ENCODE measurements at regions not wholly inside any gene's neighbourhood (a gene's known extent, or its start where the extent isn't known, plus 50 kb on each side); places are given as distances from the start of the nearest gene placed in this dataset.

DNA sequence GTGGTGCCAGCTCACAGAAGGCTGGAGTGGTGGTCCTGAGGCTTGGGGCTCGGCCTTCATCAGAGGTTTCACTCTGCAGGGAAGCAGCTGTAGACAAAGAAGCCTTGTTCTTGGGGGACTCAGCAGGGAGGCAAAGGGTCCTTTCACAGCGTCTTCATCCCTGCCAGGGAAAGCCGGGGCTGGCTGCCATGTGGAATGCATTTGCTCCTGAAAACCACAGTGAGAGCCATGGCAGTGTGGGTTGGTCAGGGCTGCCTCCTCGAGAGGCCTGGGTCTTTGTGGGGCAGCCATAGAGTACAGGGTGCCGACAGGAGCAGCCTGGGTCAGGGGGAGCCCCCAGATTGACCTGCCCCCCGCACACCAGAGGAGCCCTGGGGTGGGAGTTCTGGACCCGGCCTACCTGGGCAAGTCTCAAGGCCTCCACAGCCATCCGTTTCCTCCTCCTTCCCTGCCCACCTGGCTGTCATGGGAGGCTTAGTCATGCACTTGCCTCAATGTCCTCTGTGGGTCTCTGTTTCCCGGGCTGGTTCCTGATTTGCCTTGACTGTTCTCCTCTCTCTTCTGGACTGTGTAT, 144.0 kb downstream of the CDC5L start:
- DNase-seq (ENCODE audit: low spot score): no peak

- no peak for DNase-seq (ENCODE audit: low spot score)
Measured at GRCh38 chr6:44533421-44533820, 145.9 kb downstream of the CDC5L start.

GRCh38 chr6:44534291-44534690, 146.8 kb downstream of the CDC5L start:
- no peak for DNase-seq (ENCODE audit: low spot score)

DNA sequence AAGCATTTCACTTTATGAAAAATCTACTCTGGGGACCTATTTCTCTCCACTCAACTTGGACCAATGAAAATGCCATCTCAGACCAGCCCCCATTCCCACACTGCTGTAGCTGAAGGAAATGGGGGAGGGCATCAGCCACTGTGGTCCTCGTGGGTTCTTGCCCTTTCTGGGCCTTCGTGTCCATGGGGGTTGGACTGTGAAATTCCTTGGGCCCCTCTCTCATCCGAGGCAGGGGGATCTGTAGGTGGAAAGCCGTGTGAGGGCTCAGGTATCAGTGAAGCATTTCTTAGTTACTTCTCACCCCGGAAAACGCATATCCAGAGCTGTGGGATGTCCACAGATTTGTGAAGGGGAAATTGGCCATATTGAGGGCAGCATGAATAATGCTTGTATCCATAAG, 147.9 kb downstream of the CDC5L start:
- no peak for DNase-seq (ENCODE audit: low spot score)

GRCh38 chr6:44535967-44536366, 148.5 kb downstream of the CDC5L start:
- DNase-seq (ENCODE audit: low spot score): no peak

DNA sequence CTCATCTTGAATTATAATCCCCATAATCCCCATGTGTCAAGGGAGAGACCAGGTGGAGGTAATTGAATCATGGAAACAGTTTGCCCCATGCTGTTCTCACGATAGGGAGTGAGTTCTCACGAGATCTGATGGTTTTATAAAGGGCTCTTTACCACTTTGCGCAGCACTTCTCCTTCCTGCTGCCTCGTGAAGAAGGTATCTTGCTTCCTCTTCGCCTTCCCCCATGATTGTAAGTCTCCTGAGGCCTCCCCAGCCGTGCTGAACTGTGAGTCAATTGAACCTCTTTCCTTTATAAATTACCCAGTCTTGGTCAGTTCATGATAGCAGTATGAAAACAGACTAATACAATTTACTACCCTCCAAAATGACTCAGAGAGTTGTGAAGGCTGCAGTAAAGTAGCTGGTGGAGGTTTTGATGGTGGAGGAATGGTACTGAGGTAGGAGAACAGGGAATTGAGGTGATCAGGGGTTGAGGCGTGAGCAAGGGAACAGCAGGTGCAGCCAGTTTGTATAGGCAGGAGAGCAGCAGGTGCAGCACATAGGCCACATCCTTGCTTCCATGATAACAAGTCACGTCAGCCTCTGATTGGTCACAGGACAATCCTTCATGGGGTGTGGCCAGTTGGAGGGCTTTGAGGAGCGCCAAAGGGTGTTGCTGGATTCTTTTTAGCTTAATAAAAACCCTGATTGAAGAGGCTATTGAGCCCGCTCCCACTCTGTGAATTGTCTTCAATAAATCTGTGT, 150.0 kb downstream of the CDC5L start:
- DNase-seq (ENCODE audit: low spot score): no peak

DNA sequence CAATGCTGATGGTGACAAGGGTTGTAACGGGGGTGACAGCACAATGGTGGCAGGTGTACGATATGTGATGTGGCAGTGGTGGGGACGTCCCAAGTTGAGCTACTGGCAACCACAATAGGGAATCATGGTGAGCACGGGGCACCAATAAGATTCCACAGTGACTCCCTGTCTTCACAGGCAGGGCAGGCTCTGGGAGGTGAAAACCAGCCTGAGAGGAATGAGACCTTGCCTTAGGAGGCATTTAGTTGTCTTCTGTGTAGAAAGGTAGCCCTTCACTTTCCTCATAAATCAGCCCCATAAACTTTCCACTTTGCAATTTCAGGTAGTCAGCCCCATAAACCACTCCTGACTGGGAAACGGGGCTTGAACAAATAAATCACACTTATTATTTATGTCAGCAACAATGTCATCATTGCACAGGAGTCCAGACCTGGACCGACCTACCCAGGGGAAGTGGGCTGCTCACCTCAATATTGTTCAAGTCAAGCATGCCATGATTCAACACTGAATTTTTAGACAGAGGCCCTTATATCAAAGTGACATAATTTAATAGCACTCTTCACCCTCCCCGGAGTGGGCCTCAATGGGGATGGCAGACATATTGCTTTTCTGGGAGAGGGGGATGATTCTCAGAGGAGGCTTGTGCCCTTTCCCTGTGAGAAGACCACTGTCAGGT, 150.8 kb downstream of the CDC5L start:
- DNase-seq (ENCODE audit: low spot score): no peak

DNA sequence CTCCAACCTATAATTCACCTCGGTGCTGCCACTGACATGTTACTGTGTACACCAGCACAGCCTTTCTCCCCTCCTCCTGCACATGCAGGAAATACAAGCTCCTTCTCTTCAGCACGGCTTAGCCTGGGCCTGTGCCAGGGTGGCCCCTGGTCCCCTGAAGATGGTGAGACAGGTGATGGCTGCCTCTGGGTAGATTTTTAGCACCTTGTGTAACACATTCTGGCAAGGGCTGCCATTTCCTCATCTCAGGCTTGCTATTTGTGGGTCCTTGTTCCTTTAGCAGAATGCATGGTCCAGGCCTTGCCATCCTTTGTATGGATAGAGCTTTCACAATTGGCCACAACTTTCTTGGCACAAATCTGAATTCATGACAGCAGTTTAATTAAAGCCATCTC, 151.3 kb downstream of the CDC5L start:
- no peak for DNase-seq (ENCODE audit: low spot score)

- peak; percentile 18 for DNase-seq (ENCODE audit: low spot score)
Measured at GRCh38 chr6:44539701-44540355, 152.3 kb downstream of the CDC5L start.

- DNase-seq (ENCODE audit: low spot score): no peak
Measured at GRCh38 chr6:44540881-44541280, 153.4 kb downstream of the CDC5L start.

DNA sequence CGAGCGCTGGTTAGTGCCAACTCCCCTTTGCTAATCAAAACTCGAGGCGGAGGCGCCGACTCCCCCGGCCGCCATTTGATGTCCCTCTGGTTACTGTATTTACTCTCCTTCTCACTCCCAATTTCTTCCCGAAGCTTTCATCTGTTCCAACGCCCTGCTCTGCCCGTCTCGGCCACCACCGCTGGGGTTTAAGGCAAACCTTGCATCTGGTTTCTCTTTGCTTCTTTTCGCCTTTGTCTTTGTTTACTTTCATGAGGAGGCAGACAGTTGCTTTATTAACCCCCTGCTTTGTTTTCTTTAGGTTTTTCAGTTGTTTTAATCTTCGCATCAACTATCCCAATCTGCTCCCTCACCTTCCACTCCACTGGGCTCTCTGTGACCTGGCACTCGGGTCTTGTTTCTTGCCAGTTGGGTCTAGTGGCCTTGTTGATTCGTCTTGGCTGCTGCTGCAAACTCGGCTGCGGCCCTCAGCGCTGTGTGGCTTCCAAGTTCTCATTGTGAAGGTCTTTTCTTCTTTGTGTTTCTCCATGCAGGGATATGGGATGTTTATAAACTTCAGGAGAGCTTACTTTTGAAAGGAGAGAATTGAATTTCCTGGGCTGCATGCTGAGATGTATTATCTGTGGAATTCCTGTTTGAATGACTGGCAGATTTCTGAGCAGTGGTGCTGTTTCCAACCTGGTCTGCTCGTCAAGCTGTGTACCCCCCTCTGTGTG, 155.1 kb downstream of the CDC5L start:
- no peak for DNase-seq (ENCODE audit: low spot score)

GRCh38 chr6:44543664-44544063, 156.2 kb downstream of the CDC5L start:
- DNase-seq (ENCODE audit: low spot score): no peak

GRCh38 chr6:44545224-44545623, 157.7 kb downstream of the CDC5L start:
- DNase-seq (ENCODE audit: low spot score): no peak

GRCh38 chr6:44548319-44548718, 160.8 kb downstream of the CDC5L start:
- no peak for DNase-seq (ENCODE audit: low spot score)

GRCh38 chr6:44549516-44549915, 162.0 kb downstream of the CDC5L start:
- no peak for DNase-seq (ENCODE audit: low spot score)

DNA sequence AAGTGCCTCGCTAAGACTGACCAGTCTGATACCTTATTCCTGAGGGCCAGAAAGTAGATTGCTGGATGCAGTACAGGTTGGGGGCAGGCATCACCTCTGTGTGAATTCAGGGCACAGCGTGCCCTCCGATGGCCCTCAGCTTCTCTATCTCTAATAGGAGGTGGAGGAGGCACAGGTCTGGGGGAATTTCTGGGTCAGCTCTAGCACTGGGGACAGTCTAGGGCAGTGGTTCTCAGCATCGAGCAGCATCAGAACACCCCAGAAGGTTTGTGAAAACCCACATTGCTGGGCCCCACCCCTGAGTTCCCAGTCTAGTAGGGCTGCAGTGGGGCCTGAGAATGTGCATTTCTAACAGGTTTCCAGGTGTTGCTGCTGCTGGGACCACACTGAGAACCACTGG, 166.7 kb downstream of the CDC5L start:
- no peak for DNase-seq (ENCODE audit: low spot score)

GRCh38 chr6:44554861-44555260, 167.4 kb downstream of the CDC5L start:
- no peak for DNase-seq (ENCODE audit: low spot score)

DNA sequence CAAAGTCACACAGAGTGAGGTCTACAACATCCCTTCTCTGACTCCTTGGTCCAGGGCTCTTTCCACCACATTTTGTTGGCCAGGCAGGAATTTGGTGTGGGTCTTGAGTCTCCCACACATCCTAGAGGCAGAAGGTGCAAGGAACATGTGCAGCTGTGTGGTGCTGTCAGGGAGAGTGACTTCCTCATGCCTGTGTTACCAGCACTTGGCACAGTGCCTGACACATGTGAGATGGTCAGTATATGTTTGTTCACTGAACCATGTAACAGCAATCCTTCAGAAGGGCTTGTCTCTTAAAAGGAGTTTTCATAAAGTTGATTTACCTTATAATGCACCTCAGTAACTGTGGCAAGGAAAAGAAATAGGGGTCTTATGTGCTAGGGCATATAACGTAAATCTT, 168.5 kb downstream of the CDC5L start:
- peak; percentile 57 for DNase-seq (ENCODE audit: low spot score)

GRCh38 chr6:44558024-44558831, 170.7 kb downstream of the CDC5L start:
- no peak for DNase-seq (ENCODE audit: low spot score)

GRCh38 chr6:44558832-44559251, 171.3 kb downstream of the CDC5L start:
- DNase-seq (ENCODE audit: low spot score): no peak

DNA sequence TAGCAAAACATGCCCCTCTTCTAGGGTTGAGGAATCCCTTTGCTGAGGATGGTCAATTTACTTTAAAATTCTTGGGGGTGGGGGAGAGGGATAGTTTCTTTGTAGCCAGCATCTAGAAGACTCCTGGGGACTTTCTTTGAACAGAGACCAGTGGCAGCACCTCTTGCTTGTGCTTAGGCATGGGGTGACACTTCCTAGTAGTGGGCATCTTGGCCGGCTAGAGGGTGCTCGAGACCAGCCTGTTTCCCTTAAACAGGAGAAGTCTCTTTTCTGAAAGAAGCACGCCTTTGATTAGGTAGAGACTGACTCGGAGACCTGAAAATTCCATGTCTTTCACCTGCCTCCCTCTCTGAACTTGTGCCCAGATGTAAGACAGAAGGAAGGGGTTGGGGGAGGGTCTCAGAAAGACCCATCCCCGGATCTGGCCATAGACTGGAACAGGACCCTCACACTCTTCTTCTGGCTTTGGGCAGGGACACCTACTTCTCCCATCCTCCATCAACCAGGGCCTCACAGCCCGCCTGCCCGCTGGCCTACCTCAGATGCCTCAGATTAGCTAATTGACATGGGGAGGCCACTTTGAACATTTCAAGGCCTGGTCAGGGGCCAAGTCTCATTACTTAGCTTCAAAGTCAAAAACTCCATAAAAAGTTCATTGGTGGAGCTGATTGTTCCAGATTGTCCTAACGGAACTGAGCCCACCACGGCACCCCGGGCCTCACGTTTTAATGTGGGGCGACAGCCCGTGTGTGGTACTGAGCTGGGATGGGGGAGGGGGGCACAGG, 172.2 kb downstream of the CDC5L start:
- DNase-seq (ENCODE audit: low spot score): no peak

All from kidney tubule cell (primary cell).